HS-27A (cell line): ENCODE measurements at regions not wholly inside any gene's neighbourhood (a gene's known extent, or its start where the extent isn't known, plus 50 kb on each side); places are given as distances from the start of the nearest gene placed in this dataset.

Experiments
- DNase-seq: peaks from one replicate; pipeline ENCODE4 v3.0.0-alpha.2; 2012; ENCODE audit warnings: low read depth, missing footprints

DNA sequence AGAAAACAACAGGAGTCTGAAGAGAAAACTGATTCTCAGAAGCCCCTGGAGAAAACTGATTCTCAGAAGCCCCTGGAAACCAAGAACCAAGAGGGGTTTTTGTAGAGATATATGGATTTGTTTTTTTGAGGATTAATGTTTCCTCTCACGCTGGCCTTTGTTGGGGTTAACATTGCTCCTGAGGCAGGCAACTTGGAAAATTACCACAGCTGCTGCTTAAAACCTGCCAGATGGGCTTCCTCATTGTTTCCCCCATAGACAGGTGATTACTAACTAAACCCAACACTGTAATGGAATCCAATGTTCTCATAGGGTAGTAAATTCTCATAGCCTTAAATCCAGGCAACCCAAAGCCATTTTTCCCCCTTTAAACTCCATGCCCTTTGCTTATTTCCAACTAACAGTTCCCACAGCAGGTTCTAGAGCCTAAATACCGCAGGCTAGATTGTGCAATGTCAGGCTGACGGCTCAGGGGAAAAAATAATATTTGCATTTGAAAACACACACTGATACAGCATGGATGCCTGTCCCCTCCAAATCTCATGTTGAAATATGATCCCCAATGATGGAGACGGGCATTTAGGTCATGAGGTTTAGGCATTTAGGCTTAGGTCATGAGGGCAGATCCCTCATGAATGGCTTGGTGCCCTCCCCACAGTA lies 272.3 kb upstream of the PKDCC start:
- no peak for DNase-seq

DNA sequence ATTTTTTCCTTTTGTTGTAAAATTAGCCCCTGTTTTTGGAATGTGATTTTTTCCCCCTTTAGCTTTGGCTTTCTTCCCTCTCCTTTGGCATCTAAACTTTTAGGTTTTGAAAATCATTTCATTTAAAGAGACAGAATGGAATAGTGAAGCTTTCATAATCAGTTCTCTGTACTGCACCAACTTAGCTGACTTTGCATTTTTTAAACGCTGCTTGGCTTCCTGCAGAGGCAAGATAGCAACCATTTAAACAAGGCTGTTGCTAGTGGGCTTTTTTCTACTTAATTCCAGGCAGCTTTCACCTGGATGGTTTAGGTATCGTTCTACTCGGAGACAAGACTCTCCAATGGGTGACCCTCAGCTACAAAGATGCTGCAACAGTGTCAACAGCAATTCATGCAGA lies 267.9 kb upstream of the PKDCC start:
- no peak for DNase-seq

DNA sequence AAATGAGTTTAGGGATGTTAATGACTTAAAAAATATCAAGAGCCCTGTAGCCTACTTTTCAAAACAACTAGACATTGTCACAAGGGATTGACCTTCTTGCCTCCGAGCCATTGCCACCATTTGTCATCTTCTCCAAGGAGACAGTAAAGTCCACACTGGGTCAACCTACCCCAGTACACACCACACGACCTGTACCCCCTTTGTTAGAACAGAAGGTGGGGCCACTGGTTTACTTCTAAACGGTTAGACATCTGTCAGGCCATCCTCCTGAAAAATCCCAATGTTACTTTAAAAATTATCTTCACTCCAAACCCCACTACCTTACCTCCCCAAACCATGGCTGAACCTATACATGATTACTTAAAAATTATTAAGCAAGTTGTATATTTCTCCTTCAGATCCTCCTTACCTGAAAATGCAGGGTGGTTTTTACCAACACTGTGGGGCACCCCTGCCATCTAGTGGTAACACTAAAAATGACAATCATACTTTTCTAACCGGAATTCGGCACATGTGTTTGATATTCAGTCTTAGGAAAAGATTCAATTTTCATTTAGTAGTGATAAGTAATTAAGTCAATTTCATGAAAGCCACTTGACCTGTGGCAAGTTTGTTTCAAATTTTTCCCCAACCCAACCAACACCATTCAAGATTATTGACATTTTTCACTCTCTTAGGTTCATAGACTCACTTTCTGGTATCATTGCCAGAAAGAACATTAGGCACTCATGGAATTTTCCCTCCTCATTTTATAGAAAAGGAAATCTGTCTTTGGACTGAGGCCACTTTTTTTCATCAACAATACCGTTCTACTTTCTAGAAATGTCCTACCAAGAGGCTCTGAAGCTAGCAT lies 265.3 kb upstream of the PKDCC start:
- no peak for DNase-seq

DNA sequence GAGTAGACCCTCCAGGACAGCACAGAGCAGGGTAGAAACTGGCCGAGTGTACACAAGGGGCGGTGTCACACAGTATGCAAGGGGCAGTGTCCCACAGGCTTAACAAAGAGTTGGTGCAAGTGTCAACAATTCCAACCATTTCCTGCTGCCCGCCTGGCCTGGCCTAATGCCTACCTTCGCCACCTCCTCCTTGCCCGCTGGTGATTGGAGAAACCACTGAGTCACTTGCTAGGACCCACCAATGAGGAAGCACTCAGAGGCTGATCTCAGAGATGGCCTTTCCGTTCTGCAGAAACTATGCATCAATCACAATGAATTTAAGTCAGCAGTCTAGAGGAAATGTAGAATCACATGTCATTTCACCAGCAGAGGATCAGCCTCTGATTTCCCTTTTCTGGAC lies 263.3 kb upstream of the PKDCC start:
- no peak for DNase-seq

DNA sequence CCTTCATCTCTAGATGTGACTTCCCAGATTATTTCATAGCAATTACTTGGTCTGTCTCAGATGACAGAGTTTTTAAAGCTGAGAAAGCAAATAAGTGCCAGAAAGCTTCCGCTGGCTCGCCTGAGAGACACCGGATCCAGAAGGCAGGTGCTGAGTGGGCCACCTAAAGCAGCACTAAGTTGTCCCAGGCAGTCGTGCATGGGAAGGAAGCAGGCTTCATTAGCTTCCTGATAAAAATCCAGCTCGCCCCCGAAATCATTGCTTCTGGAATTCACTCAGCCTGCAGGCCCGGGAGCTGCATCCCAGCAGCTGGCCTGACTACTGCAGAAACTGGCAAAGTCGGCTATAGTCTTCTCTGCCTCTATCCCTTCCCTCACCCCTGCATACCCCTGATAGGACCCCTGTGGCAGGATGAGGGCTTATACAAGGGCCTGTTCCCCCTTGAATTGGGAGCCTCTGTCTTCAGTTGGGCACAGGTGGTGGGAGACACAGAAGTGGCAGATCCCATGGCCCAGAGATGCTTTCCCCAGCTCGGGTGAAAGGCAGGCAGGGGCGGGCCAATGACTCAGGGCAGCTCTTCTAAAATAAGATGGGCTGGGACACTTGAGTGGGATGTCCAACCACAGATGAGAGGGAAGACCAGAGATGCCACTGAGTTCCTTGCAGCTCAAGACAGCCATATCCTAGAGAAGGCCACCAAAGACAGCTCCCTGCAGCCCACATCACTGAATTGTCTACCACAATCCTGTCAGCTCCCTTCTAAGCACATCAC lies 262.4 kb upstream of the PKDCC start:
- no peak for DNase-seq

DNA sequence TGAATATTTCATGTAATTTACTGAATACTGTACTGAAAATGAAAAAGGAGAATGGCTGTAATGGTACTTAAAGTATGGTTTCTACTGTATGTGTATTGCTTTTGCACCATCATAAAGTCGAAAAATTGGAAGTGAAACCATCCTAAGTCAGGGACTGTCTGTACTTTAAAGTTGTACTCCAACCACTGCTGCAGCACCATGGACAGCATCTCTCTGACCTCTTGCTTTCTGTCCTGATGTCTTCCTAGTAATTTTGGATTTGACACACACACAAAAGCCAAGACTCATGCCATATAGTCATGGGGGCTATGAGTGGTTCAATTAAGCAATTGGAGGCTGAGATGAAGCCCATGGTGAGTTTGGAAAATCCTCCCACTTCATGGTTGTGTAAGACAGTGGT lies 256.3 kb upstream of the PKDCC start:
- no peak for DNase-seq

DNA sequence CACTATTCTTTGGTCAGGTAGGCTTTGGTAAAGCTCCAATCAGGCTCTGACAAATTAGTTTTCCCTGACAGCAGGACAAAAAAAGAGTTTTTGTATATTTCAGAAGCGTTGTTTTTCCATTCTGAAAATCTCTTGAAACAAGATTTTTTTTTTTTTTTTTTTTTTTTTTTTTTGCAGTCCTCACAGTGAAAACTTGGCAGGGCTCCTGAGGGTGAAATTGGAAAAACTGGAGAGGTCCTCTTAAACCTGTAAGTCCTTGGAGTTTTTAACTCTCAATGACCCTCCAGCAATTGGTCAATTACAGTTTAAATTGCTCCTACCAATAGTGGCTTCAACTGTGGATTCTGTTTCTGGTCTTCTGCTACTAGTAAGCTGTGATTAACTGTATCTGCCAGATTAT lies 244.5 kb upstream of the PKDCC start:
- DNase-seq, result no peak

DNA sequence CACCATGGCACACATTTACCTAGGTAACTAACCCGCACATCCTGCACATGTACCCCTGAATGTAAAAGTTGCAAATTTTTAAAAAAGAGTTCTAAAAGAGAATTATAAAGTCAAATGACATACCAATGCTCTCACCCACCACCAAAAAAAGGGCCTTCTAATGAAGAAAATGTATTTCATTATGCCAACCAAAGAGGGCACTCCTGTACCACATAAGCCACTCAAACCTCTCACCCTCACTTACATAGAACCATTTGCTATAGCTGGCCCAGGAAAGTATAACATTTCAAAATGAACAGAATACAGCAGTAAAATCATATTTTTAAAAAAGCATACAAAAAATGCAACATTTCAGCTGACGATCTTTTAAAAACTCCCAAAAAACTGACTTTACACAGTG lies 241.5 kb upstream of the PKDCC start:
- no peak for DNase-seq

DNA sequence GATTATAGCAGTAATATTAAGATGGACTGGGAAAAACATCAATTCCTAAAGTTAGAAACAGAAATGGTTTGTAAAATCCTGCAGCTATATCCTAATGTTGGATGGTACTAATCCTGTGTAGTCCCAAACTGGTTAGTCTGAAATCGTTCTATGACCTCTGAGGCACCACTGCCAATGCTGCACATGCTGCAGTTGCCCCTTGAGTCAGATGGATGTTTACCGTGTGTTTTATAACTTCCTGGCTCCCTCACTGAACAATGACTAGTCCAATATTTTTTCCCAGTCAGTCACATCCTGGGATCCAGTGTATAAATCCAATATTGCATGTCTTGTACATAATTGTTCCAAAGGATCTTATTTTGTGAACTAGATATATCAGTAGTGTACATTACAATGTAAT lies 226.7 kb upstream of the PKDCC start:
- DNase-seq, result no peak

DNA sequence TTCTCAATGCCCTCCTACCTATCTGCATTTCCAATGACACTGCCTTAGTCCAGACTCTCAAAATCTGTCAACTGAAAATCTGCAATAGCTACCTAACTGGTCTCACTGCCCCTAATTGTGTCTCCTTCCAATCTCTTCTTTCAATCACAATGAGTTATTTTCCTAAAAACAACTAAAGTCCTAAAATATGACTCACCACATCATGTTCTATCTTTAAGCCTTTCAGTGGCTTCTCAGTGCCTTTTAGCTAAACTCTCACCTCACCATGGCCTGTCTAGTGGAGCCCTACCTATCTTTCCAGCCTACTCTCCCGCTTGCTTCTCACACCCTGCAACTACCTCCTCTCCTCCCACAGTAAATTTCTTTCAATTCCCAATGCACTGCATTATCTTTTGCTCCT lies 220.9 kb upstream of the PKDCC start:
- DNase-seq, result no peak

DNA sequence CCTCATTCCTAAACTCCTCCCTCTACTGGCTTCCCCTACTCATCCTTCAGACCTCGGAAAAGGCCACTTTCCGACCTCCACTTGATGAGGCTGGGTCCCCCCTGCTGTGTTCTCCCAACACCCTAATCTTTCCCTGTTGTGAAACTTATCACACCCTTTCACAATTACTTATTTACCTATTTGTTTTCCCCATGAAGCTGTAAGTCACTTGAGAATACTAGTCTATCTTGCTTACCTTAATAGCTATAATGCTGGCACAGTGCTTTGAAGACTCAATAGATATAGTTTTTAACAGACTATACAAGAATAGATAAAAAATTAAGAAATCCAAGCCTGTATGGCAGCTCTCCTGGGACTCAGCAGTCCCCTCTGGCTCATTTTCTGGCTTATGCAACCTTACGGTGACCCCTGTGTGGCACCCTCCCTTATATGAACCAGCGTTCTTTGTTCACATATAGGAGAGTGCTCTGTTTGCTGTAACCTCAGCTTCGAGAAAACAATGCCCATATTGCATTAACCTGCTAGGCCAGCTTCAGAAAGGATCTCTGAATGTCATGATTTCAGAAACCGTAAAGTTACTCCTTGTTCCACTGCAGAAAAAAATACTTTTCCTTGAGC lies 220.4 kb upstream of the PKDCC start:
- no peak for DNase-seq

DNA sequence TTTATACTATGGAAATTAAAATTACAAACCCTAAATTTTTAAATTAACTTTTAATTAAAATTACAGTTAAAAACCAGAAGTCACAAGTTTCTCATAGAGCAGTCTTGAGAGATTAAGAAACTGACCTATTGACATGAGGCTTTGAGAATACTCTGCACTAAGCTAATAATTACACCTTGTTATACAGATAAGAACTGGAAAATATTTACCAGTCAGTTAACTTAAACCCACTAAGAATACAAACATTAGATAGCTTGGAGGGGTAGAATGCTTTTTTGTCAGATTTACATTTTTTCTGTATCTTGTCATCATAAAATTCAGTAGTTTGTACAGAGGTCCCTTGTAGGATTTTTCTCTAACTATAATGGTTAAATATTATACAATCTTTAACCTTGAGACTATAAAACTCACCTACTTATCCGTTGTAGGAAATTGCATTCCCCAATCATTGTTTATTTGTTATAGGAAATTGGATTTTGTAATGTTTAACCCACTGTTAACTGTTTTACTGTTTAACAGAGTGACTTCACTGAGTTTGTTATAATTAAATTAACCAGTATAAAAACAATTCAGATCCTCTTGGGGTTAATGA lies 219.7 kb upstream of the PKDCC start:
- no peak for DNase-seq

DNA sequence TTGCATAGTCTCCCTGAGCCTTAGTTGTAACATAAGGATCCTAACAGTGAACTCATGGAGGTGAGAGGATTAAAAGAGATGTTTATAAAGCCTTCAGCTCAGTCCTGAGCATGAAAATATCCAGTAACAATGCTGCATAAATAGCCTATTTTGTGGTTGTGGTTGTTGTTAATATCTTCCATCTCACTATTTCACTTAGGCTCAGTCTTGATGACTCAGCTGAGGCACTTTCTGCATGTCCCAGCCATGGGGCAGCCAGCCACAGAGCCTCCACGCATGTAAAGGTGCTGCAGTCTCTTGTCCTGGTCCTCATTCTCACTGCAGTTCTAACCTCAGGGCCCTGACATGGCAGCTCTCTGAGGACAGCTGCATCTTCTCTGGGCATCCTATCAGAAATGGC lies 218.8 kb upstream of the PKDCC start:
- no peak for DNase-seq

DNA sequence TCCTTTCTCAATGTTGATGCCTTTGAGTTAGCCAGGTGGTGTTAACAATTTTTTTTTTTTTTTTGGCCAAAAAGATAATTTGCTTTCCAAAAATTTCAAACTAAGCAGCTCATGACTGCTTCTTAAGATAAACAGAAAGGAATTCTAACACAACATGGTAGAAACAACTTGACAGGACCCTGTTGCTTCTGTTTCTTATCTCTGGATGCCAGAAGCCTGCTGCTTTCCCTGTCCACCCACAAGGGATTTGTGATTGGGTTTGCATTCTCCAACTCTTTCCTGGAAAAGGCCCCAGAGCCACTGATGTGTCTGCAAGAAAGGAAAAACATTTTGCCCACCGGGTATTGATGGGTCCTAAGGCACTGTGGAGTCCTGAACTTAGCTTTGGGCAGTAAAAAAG lies 217.2 kb upstream of the PKDCC start:
- DNase-seq, result no peak

DNA sequence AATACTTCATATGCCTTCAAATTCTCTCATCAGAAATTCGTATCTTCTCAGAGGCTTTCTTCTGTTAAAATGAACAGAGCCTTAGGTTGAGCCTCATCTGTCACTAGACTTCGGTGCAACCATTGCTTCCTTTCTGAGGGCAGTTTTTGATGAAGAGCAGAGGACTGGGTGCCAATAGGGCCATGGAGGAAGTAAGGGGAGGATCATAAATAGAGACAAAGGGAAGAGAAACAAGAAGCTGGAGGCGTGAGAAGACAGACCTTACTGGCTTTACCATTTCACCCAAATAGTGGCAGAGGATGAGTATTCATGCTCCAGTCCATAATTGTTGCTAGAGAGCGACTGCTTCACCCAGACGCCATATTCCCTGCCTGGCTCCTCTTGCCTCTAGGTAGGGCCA lies 215.6 kb upstream of the PKDCC start:
- no peak for DNase-seq

DNA sequence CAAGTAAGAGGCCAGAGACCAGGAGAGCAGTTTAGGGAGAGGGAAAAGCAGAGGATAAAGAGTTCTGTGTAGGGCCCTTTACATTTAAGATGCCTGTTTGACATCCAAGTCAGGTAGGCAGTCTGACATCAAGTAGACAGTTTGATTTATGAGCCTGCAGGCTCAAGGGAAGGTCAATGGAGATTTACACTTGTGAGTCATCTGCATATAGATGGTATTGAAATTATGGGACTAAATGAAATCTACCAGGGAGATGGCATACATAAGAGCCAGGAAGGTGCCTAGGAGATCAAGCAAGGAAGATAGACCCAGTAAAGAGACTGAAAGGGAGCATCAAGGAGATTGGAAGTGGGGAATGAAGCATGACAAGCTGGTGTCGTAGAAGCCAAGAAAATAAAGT lies 212.4 kb upstream of the PKDCC start:
- no peak for DNase-seq

DNA sequence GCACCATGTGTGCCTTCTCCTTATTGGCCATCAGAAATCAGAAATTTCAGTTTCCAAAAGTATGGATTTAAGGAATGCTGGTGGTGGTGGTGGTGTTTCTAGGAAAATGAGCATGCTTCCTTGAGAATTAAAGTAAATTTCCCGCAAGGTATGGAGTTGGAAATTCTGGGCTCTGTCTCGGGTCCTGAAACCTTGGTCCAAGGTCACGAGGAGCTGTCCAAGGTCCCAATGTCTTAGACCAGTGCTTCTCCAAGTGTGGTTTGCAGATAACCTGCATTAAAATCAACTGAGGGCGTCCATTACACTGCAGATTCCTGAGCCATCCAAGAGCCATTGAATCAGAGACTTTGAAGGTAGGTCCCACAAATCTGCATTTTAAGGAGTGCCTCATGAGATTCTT lies 210.9 kb upstream of the PKDCC start:
- no peak for DNase-seq

DNA sequence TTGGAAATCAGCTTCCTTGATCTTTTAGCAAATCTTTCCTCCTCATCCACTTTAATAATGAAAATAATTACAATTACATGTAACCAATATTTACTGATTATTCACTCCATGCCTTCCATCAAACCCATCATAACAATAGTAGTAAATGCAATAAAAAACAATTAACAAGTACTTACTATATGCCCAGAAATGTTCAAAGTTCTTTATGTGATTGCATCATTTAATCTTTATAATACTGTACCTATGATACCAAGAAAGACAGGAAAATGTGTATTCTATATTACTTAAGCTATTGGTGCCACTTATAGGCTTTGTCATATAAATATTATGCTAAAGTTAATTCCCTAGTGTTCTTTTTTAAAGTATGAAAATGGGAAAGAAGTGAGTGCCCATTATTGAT lies 210.2 kb upstream of the PKDCC start:
- no peak for DNase-seq

DNA sequence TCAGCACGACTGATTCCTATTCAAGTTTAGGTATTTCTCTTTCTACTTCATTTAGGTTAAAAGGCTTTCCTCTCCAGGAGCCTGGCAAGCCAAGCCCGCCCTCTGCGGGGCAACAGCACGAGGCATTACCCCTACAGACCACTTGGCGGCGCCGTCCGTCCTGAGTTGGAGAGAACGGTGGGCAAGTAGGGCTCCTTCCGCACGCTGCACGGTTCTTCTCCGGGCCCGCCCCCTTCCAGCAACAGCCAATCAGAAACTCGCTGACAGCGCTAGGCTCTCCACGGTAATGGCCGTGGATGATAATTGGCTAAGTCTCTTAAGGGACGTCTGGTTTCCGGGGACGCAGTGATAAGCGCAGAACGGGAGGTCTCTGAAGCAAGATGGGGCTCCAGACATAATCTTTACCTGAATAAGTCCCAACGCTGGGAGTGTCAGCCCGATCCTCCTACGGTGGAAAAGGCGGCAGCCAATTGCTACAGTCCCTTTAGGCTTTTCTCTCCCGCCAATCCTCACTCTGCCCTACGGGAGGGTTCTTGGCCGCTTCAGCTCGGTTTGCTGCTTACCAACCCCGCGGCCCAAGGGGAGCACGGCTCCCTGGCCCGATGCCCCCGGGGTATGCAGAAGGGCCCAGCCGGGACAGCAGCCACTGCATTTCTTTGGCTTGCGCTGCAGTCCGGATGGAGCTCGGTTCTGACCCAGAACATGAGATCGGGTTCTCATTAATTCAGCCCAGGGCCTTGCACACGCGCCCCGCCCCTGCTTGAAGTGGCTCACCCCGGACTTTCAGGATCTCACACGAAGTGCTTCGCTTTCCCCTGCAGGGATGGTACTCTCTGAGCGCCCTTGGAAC lies 206.9 kb upstream of the PKDCC start:
- DNase-seq, result peak; percentile 89

DNA sequence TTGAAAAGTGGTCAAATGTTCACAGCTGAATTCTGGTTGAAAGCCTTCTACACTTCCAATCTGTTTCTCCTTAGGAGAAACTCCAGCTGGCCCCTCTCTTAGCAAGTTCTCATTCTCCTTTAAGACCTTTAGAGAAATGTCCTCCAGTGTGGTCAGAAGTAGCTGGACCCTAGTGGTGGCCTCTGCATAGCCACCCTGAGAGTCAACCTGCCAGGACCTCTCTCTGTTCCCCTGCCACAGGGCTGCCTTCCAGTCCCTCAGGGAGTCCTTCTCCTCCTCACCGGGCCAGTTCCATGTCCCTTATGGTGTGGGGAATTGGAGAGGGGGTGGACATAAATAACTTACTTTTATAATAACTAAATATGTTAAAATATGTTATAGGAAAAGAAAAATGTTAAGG lies 200.9 kb upstream of the PKDCC start:
- no peak for DNase-seq

DNA sequence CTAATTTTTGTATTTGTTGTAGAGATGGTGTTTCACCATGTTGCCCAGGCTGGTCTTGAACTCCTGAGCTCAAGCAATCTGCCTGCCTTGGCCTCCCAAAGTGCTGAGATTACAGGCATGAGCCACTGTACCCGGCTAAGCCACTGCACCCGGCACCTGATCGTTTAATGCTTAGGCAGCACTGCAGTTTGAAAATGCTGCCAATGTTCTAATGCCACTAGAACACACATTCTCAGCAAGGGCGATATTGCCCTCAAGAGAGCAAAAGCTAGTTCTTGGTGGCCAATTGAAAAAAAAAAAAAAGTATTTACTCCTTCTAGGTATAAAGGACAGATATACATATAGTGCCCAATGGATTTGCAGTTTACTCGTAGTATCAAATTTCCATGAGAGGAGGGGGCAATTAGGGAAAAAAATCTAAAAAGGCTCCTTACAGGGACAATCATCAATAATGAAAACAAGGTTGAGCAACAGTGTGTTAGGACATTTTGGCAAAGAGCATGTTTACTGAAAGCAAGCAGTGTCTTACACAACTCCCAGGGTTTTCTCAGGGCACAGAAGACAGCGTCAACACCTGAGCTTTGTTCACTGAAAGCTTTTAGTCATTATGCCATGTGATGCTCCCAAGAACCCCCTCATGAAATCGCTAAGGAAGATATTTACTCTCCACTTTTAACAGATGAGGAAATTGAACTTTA lies 199.9 kb upstream of the PKDCC start:
- DNase-seq, result no peak
